ENCODE measurements at regions not wholly inside any gene's neighbourhood (a gene's known extent, or its start where the extent isn't known, plus 50 kb on each side); places are given as distances from the start of the nearest gene placed in this dataset.

- TF ChIP-seq, protein P1, sequence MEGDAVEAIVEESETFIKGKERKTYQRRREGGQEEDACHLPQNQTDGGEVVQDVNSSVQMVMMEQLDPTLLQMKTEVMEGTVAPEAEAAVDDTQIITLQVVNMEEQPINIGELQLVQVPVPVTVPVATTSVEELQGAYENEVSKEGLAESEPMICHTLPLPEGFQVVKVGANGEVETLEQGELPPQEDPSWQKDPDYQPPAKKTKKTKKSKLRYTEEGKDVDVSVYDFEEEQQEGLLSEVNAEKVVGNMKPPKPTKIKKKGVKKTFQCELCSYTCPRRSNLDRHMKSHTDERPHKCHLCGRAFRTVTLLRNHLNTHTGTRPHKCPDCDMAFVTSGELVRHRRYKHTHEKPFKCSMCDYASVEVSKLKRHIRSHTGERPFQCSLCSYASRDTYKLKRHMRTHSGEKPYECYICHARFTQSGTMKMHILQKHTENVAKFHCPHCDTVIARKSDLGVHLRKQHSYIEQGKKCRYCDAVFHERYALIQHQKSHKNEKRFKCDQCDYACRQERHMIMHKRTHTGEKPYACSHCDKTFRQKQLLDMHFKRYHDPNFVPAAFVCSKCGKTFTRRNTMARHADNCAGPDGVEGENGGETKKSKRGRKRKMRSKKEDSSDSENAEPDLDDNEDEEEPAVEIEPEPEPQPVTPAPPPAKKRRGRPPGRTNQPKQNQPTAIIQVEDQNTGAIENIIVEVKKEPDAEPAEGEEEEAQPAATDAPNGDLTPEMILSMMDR (conservative IDR thresholded peaks at IDR 0.05): no peak
- H3K4me1 Mint-ChIP-seq: peaks cover 14 to 19% of the 10 kb centered on the region in 2 experiments
- Histone ChIP-seq H4K5ac (ENCODE audit: insufficient read length, low read depth, low read length) (no peak overlapping the region), H3T11ph (ENCODE audit: low read length) (no peak overlapping the region), H2BK12ac (ENCODE audit: insufficient read length, low read depth, low read length) (no peak overlapping the region), H3K27ac (ENCODE audit: insufficient read length, low read depth, low read length) (no peak overlapping the region), H2BK15ac (ENCODE audit: low read depth, low read length) (no peak overlapping the region), H3K18ac (ENCODE audit: insufficient read length, low read depth, low read length) (no peak overlapping the region), H3K79me1 (ENCODE audit: insufficient read depth, low read depth, low read length, poor library complexity, severe bottlenecking) (no peaks in the 10 kb centered on the region), H2AFZ (ENCODE audit: low read length) (no peak overlapping the region), H3K4ac (ENCODE audit: low read depth, low read length) (no peak overlapping the region), H3K14ac (ENCODE audit: insufficient read depth, low read length) (no peak overlapping the region), H3K9ac (ENCODE audit: extremely low read depth, insufficient read length, low read length) (no peak overlapping the region), H3K4me2 (ENCODE audit: insufficient read depth, insufficient read length, low read length) (no peak overlapping the region), H3K23me2 (ENCODE audit: insufficient read length, low read depth, low read length, poor library complexity, severe bottlenecking) (no peaks in the 10 kb centered on the region), H2BK5ac (ENCODE audit: insufficient read length, low read length) (no peak overlapping the region), H4K8ac (replicated peaks; ENCODE audit: insufficient read length, low read depth, low read length) (no peak overlapping the region), H2AK5ac (ENCODE audit: insufficient read length, low read length) (no peak overlapping the region), H3K9me3 (ENCODE audit: control insufficient read depth, low read depth, low read length) (no peaks in the 10 kb centered on the region), H3K27me3 (ENCODE audit: insufficient read depth, low read length) (no peaks in the 10 kb centered on the region), H3K56ac (ENCODE audit: insufficient read length, low read depth, low read length) (no peak overlapping the region), H3K23ac (ENCODE audit: insufficient read length, low read depth, low read length) (no peak overlapping the region), H3K79me2 (ENCODE audit: insufficient read depth, low read length) (no peaks in the 10 kb centered on the region), H2BK20ac (ENCODE audit: low read depth, low read length, poor library complexity, severe bottlenecking) (no peak overlapping the region), H4K20me1 (ENCODE audit: control insufficient read depth, insufficient read depth, insufficient read length) (no peaks in the 10 kb centered on the region), H4K91ac (ENCODE audit: insufficient read length, low read depth, low read length) (no peak overlapping the region), H2BK120ac (ENCODE audit: low read depth, low read length, poor library complexity, severe bottlenecking) (no peak overlapping the region), H3K4me1 (ENCODE audit: insufficient read depth, low read length) (no peaks in the 10 kb centered on the region; the same call in 1 of the 2 replicates)
- H3K4me3 Mint-ChIP-seq: no peak overlapping the region
- H3K27ac Mint-ChIP-seq: no peak overlapping the region; a peak in 1 of 7 replicates
- H3K36me3 Mint-ChIP-seq (ENCODE audit: insufficient read depth in 1 of 3, low read depth in 3 of 3): no peaks in the 10 kb centered on the region
- H3K27me3 Mint-ChIP-seq (ENCODE audit: low read depth): no peaks in the 10 kb centered on the region; the same call in 1 of the 2 replicates
- H3K9me3 Mint-ChIP-seq: no peaks in the 10 kb centered on the region
- DNase-seq: no peak
- WGBS (ENCODE audit: extremely low coverage, insufficient read length, low lambda C conversion rate): no CpG with 5 or more reads among the region's 7 CpGs
Observed at GRCh38 chr2:11027195-11027594, 115.5 kb downstream of the KCNF1 start.
